ENCODE measurements at regions not wholly inside any gene's neighbourhood (a gene's known extent, or its start where the extent isn't known, plus 50 kb on each side); places are given as distances from the start of the nearest gene placed in this dataset.

DNA sequence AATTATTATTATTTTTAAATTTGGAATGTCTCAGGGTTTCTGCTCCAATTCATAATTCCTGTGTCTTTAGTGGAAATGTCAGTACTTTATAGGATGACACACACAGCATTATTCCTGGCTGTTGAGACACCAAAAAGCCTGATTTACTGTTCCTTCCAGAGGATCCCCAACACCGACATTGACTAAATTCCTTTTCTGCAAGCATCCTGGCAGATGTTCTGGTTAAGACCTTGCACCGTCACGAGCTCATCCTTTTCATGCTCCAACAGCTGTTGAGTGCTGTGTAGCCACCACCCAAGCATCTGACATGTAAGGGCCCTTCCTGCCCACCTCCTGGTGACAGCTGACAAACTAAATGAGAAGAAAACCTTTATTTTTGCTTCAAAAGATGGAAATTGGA is 284.3 kb upstream of the SULF2 start:
- Mint-ChIP-seq H3K36me3 (no peaks in the 10 kb centered on the region), H3K9me3 (peaks cover 0 to 3% (median 0%) of the 10 kb centered on the region in 6 donors), H3K27me3 (ENCODE audit: low read depth in 3 of 3) (peaks cover 2 to 6% (median 6%) of the 10 kb centered on the region in 3 donors), H3K4me3 (no peak overlapping the region), H3K4me1 (no peaks in the 10 kb centered on the region), H3K27ac (no peak overlapping the region)
- no peak for DNase-seq

DNA sequence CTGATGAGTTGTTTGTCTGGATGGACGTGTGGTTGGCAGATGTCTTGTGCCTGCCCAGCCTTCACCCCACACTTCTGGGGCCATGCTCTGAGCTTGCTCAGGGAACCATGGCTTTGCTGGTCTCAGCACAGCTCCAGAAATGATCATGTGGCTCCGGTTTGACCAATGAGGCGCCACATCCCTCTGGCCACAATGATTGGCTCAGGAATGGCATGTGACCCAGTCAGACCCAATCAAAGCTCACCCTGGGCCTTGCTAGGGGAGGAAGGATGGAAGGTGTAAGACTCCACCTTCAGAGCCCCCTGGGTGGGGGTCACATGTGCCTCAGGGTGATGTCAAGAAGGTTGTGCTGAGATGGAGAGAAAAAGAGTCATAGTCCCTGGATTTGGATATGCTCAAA is 281.6 kb upstream of the SULF2 start:
- Mint-ChIP-seq H3K27me3 (ENCODE audit: low read depth in 3 of 3) (peaks cover 2 to 4% (median 3%) of the 10 kb centered on the region in 3 donors), H3K27ac (no peak overlapping the region), H3K4me1 (no peaks in the 10 kb centered on the region), H3K9me3 (peaks cover 0 to 3% (median 0%) of the 10 kb centered on the region in 6 donors), H3K4me3 (no peak overlapping the region), H3K36me3 (no peaks in the 10 kb centered on the region)
- no peak for DNase-seq

DNA sequence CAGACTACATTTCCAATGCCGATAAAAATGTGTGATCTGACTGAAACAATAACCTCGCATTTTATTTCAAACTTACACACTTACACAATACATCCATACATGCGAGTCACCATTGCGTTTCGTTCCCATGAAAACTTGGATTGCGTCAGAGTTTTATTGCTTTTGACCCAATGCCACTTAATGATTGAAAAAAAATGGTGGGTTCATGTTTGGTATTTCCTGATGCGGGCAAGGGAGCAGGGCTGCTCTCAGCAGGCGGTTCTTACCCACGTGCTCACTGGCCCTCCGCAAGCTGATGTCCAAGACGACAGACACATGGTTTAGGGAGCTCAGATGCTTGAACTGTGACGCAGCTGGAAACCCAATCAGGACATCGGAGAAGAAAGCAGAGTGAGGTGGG is 281.0 kb upstream of the SULF2 start:
- Mint-ChIP-seq H3K27ac (no peak overlapping the region), H3K4me1 (no peaks in the 10 kb centered on the region), H3K27me3 (ENCODE audit: low read depth in 3 of 3) (peaks cover 2 to 4% (median 2%) of the 10 kb centered on the region in 3 donors), H3K4me3 (no peak overlapping the region), H3K9me3 (peaks cover 0 to 3% (median 0%) of the 10 kb centered on the region in 6 donors), H3K36me3 (no peaks in the 10 kb centered on the region)
- DNase-seq = no peak

DNA sequence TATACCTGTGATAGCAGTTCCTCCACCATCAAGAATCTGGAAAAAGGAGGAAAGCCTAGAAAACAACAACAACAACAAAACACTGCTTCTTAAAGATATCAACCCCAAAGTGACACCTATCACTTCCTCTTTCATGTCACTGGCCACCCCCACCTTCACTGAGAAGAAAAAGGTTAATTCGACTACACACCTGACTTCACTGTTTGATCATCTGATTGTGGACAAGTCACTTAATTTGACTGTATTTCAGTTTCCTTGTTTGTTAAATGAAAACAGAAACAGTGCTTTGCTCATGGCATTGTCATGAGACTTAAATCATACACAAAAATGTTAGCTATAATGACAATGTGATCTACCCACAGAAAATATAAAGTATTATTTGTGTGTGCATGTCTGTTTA is 280.6 kb upstream of the SULF2 start:
- Mint-ChIP-seq H3K27me3 (ENCODE audit: low read depth in 3 of 3) (peaks cover 2 to 4% (median 2%) of the 10 kb centered on the region in 3 donors), H3K4me3 (no peak overlapping the region), H3K27ac (no peak overlapping the region), H3K4me1 (no peaks in the 10 kb centered on the region), H3K9me3 (peaks cover 0 to 3% (median 0%) of the 10 kb centered on the region in 6 donors), H3K36me3 (no peaks in the 10 kb centered on the region)
- no peak for DNase-seq

DNA sequence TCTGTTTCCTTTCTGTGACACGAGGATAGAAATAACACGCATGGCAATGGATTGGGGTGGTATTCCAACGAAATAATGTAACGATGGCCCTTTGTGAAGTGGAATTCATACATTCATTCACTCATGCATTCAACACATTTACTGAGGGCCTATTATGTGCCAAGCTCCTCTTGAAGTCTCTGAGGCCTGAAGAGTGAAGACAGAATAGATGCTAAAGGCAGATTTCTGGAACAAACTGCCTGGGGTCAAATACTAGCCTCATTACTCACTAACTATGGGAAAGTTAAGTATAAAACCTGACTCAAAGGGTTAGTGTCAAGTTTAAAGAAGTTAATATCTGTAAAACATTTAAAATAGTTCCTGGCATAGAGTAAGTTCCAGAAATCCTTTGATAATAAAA is 279.6 kb upstream of the SULF2 start:
- no peak for DNase-seq
- no peaks in the 10 kb centered on the region for H3K4me1 Mint-ChIP-seq
- H3K9me3 Mint-ChIP-seq = peaks cover 0 to 3% (median 0%) of the 10 kb centered on the region in 6 donors

DNA sequence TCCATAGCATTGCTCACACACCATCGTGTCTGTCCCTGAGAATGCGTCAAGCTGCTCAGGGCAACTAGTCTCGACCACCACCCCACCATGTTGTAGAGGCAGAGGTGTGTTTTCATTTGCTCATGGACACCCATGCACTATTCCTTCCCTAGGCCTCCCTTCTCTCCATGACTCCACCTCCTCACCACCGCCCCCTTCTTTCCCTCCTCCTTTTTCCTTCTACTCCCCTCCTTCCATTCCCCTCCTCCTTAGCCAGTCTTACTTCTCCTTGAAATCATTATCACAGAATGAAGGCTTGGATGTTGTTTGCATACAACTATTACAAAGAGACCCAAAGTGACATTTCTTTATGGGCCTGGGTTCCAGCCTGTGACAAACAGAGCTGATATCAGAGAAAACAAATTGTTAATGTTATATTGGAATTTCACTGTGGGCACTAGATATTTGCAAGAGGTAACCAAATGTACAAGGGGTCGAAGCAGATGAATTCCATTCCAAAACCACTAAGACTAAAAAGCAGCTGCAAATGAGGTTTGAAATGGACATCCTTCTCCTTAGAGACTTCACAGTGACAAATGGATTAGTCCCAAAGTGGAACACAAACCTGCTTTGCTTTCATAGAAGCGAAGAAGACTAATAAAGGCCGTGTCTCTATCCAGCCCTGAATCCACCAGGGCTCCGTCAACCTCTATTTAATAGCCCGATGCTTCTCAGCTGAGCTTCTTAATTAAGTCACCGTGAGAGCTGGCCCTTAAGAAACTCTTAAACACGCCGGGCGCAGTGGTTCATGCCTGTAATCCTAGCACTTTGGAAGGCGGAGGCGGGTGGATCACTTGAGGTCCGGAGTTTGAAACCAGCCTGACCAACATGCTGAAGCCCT is 275.8 kb upstream of the SULF2 start:
- H3K4me1 Mint-ChIP-seq = no peaks in the 10 kb centered on the region
- no peak overlapping the region for H3K27ac Mint-ChIP-seq
- H3K36me3 Mint-ChIP-seq = no peaks in the 10 kb centered on the region
- H3K4me3 Mint-ChIP-seq = no peak overlapping the region
- no peaks in the 10 kb centered on the region for H3K9me3 Mint-ChIP-seq
- DNase-seq = no peak
- peaks cover 0 to 5% (median 3%) of the 10 kb centered on the region in 3 donors for H3K27me3 Mint-ChIP-seq (ENCODE audit: low read depth in 3 of 3)

More for the DNA sequence above, 279.6 kb upstream of the SULF2 start:
- H3K4me3 Mint-ChIP-seq = no peak overlapping the region
- H3K27ac Mint-ChIP-seq = no peak overlapping the region
- H3K27me3 Mint-ChIP-seq (ENCODE audit: low read depth in 3 of 3) = peaks cover 0 to 2% (median 2%) of the 10 kb centered on the region in 3 donors
- H3K36me3 Mint-ChIP-seq = no peaks in the 10 kb centered on the region

DNA sequence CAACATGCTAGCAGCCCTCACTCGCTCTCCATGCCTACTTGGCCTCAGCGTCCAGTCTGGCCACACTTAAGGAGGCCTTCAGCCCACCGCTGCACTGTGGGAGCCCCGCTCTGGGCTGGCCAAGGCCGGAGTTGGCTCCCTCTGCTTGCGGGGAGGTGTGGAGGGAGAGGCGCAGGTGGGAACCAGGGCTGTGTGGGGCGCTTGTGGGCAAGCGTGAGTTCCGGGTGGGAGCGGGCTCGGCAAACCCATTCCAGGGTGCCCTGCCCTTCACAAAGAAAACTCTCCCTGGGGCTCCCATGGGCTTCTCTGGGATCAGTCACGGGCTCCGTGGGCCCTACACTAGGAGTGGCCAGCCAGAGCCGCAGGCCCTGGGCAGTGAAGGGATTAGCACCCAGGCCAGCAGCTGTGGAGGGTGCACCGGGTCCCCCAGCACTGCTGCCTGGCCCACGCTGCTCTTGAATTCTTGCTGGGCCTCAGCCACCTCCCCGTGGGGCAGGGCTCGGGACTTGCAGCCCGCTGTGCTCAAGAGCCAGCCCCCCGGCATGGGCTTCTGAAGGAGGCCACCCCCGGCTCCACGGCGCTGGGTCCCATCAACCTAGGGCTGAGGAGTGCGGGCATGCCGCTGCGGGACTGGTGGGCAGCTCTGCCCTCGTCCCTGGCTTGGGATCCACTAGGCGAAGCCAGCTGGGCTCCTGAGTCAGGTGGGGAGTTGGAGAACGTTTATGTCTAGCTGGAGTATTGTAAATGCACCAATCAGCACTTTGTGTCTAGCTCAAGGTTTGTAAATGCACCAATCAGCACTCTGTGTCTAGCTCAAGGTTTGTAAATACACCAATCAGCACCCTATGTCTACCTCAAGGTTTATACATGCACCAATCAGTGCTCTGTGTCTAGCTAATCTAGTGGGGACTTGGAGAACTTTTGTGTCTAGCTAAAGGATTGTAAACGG is 273.6 kb upstream of the SULF2 start:
- peaks cover 0 to 6% (median 5%) of the 10 kb centered on the region in 3 donors for H3K27me3 Mint-ChIP-seq (ENCODE audit: low read depth in 3 of 3)

DNA sequence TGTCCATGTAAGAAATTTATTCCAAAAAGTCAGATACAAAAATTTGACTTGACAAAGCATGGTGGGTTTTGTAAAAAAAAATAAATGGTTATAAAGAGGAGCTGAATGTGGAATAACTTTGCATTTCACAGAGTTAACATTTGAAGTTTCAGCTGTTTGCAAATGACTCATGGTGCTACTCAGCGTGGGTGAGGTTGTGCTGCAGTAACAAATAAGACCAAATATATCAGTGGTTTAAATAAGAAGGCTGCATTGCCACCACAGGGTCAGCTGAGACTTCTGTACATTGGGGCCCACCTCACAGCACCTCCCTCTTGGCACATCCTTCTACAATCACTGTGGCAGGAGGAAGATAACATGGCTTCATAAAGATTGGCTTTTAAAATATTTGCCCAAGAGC is 272.5 kb upstream of the SULF2 start:
- Mint-ChIP-seq H3K27me3 (ENCODE audit: low read depth in 3 of 3) (peaks cover 1 to 6% (median 5%) of the 10 kb centered on the region in 3 donors), H3K27ac (no peak overlapping the region), H3K9me3 (peaks cover 0 to 3% (median 0%) of the 10 kb centered on the region in 6 donors), H3K4me1 (no peaks in the 10 kb centered on the region), H3K4me3 (no peak overlapping the region), H3K36me3 (no peaks in the 10 kb centered on the region)
- no peak for DNase-seq

More for the DNA sequence above, 273.6 kb upstream of the SULF2 start:
- no peak overlapping the region for H3K4me3 Mint-ChIP-seq
- H3K27ac Mint-ChIP-seq = no peak overlapping the region
- DNase-seq = no peak
- no peaks in the 10 kb centered on the region for H3K36me3 Mint-ChIP-seq
- H3K9me3 Mint-ChIP-seq = no peaks in the 10 kb centered on the region
- H3K4me1 Mint-ChIP-seq = no peaks in the 10 kb centered on the region

DNA sequence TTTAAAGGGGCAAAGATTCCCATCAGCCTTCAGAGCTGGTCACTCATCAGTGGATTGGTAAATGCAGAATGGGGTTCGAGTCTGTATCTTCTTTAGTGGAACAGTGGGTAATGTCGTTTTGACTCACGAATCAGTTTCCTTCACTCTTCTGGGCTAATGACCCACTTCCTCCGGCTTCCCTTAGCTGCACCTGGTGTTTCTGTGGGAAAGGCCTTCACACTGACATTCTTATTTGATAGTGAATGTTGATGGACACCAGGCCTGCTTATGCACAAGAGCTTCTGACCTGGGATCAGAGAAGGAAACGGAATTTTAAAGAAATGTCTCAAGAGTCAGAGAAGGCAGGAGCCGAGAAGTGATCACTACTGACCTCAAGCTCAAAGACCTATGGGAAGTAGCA is 272.0 kb upstream of the SULF2 start:
- H3K36me3 Mint-ChIP-seq = no peaks in the 10 kb centered on the region
- peaks cover 0 to 3% (median 0%) of the 10 kb centered on the region in 6 donors for H3K9me3 Mint-ChIP-seq
- no peak overlapping the region for H3K4me3 Mint-ChIP-seq
- no peaks in the 10 kb centered on the region for H3K4me1 Mint-ChIP-seq
- DNase-seq = no peak
- H3K27me3 Mint-ChIP-seq (ENCODE audit: low read depth in 3 of 3) = peaks cover 1 to 6% (median 3%) of the 10 kb centered on the region in 3 donors
- no peak overlapping the region for H3K27ac Mint-ChIP-seq

DNA sequence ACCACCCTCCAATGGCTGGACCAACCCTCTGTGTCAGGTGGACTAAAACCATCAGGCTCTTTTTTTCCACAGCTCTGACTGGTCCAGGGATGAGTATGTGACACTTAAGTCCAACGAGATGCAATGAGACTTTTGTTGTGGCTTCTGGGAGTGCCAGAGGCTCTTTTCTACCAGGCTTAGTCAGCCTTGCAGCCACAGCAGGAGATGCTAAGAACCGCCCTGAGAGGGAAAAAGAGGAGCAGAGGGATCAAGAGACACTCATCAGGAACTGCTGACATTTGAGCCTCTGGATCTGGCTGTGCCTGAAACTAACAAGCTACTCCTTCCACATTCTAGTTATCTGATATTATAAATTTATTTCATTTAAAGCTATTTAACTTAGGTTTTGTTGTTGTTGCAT is 270.9 kb upstream of the SULF2 start:
- Mint-ChIP-seq H3K4me3 (no peak overlapping the region), H3K9me3 (peaks cover 0 to 3% (median 0%) of the 10 kb centered on the region in 6 donors), H3K36me3 (no peaks in the 10 kb centered on the region), H3K27me3 (ENCODE audit: low read depth in 3 of 3) (peaks cover 3 to 9% (median 5%) of the 10 kb centered on the region in 3 donors), H3K27ac (no peak overlapping the region), H3K4me1 (no peaks in the 10 kb centered on the region)
- DNase-seq = no peak

DNA sequence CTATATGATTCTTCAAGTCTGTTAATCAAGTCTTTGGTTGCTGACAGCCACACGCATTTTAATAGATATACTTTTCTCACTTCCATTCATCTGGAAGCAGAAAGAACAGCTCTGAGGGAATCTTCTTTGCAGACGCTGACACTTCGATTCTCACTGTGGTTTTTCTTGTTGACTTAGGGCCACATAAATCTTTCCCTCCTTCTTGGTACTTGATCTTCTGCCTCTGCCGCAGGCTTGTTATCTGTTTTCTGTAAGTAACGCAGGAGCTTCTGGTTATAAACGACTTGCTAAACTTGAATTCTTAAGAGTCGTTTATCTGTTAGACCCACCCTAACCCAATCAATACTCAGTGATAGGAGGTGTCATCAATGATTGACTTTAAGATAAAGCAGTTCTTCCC is 268.8 kb upstream of the SULF2 start:
- no peak for DNase-seq
- Mint-ChIP-seq H3K4me3 (no peak overlapping the region), H3K4me1 (no peaks in the 10 kb centered on the region), H3K27ac (no peak overlapping the region), H3K27me3 (ENCODE audit: low read depth in 3 of 3) (peaks cover 5 to 11% (median 7%) of the 10 kb centered on the region in 3 donors), H3K9me3 (peaks cover 0 to 3% (median 0%) of the 10 kb centered on the region in 6 donors), H3K36me3 (no peaks in the 10 kb centered on the region)

DNA sequence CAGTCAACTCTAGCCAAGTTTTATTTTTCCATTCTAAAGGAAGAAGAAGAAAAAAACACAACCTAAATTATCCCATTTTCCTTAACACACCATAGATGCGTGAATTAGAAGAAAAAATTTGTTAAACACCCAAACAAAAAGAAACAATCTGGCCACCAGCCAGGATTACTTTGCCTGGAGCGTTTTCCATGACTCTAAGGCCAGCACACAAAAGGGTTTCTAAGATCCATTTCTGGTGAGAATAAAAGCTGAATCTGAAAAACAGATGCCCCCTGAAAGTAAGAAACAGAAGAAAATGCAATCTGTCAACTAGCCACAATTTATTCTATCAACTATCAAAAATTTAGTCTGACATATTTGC is 267.2 kb upstream of the SULF2 start:
- Mint-ChIP-seq H3K9me3 (peaks cover 0 to 3% (median 0%) of the 10 kb centered on the region in 6 donors), H3K27ac (no peak overlapping the region), H3K4me3 (no peak overlapping the region), H3K36me3 (no peaks in the 10 kb centered on the region), H3K27me3 (ENCODE audit: low read depth in 3 of 3) (peaks cover 3 to 13% (median 9%) of the 10 kb centered on the region in 3 donors), H3K4me1 (no peaks in the 10 kb centered on the region)
- DNase-seq = no peak

DNA sequence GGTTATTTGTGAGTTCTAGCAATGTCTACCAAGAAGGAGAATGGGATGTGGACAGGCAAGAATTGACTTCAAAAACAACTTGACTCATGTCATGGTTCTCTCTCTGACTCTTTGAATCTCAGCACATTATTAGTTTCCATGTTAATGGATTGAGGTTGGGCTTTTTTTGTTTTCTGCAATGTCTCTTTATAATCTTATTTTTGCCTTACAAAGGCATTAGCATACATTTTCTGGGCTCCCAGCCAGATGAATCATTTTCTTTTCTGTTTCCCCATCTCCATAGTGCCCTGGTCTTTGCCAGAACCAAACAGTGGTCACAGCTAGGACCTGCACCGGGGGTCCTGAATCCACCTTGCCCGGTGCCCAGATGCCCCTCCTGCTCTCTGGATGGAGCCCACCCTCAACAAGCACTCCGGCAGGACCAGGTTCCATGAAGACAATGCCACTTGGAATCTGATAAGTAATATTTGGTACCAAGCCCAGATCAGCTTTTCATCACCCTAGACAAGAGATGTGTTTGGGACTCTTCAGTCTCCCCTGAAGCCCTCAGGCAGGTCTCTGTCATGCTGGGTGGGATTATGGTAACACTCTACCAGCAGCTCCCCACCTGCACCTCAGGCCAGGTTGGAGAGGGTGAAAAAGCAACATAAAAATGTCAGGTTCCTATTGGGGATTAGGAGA is 266.7 kb upstream of the SULF2 start:
- peaks cover 2 to 10% (median 9%) of the 10 kb centered on the region in 3 donors for H3K27me3 Mint-ChIP-seq (ENCODE audit: low read depth in 3 of 3)

More for the DNA sequence above, 266.7 kb upstream of the SULF2 start:
- no peak for DNase-seq
- no peak overlapping the region for H3K27ac Mint-ChIP-seq
- H3K4me3 Mint-ChIP-seq = no peak overlapping the region
- H3K4me1 Mint-ChIP-seq = no peaks in the 10 kb centered on the region
- H3K9me3 Mint-ChIP-seq = peaks cover 0 to 3% (median 0%) of the 10 kb centered on the region in 6 donors
- no peaks in the 10 kb centered on the region for H3K36me3 Mint-ChIP-seq

Measured in immature natural killer cell (primary cell).